HepG2 (cell line): ENCODE measurements at regions not wholly inside any gene's neighbourhood (a gene's known extent, or its start where the extent isn't known, plus 50 kb on each side); places are given as distances from the start of the nearest gene placed in this dataset.

Experiments used
- ARID5B ChIP-seq: IDR thresholded peaks from 2 replicates; pipeline ENCODE4 v1.4.0; 2020; ENCODE audit warnings: mild to moderate bottlenecking, missing genetic modification reagents
- GATAD2A ChIP-seq: IDR thresholded peaks from 2 replicates; pipeline ENCODE4 v1.6.1; 2016
- GLMP ChIP-seq: sonication (generic); formaldehyde crosslinking; IDR thresholded peaks from 2 replicates; pipeline ENCODE4 v1.9.0; 2021; ENCODE audit warnings: missing genetic modification reagents, mild to moderate bottlenecking, borderline replicate concordance
- HDAC6 ChIP-seq: fragments of 200-600 bp; sonication (generic); IDR thresholded peaks from 2 replicates; pipeline ENCODE4 v1.7.0; 2017; ENCODE audit warnings: mild to moderate bottlenecking, antibody characterized with exemption, low read length, low read depth
- HHEX ChIP-seq: IDR thresholded peaks from 2 replicates; pipeline ENCODE4 v1.6.1; 2016; ENCODE audit warnings: control low read depth
- NFE2L1 ChIP-seq: sonication (generic); formaldehyde crosslinking; IDR thresholded peaks from 2 replicates; pipeline ENCODE4 v1.4.0; 2020; ENCODE audit warnings: missing genetic modification reagents, mild to moderate bottlenecking, borderline replicate concordance
- POGK ChIP-seq: sonication (generic); formaldehyde crosslinking; conservative IDR thresholded peaks from 2 replicates; pipeline ENCODE4 v1.8.0; 2022; ENCODE audit warnings: mild to moderate bottlenecking, moderate library complexity, missing genetic modification reagents
- RAD21 ChIP-seq: fragments of 450-650 bp; formaldehyde crosslinking; IDR thresholded peaks from 2 replicates; pipeline ENCODE4 v1.5.0; 2020; ENCODE audit warnings: mild to moderate bottlenecking
- SIN3B ChIP-seq: fragments of 150-350 bp; IDR thresholded peaks from 2 replicates; pipeline ENCODE4 v1.6.1; 2014; ENCODE audit warnings: low read length
- SOX5 ChIP-seq: IDR thresholded peaks from 2 replicates; pipeline ENCODE4 v1.6.1; 2016; ENCODE audit warnings: borderline replicate concordance
- ZNF317 ChIP-seq: sonication (generic); formaldehyde crosslinking; IDR thresholded peaks from 2 replicates; pipeline ENCODE4 v1.5.0; 2020; ENCODE audit warnings: mild to moderate bottlenecking, missing genetic modification reagents
- ZNF839 ChIP-seq: sonication (generic); formaldehyde crosslinking; IDR thresholded peaks from 2 replicates; pipeline ENCODE4 v1.4.0; 2020; ENCODE audit warnings: missing genetic modification reagents, mild to moderate bottlenecking, borderline replicate concordance
- TF ChIP-seq, protein P1 (sequence below), 2 experiments: sonication (generic) in 1 of 2; formaldehyde crosslinking in 1 of 2; IDR thresholded peaks; 2 replicates each; pipeline versions ENCODE4 v1.4.0 to v1.6.1; 2016 to 2020; ENCODE audit warnings: borderline replicate concordance in 1 of 2, low read depth in 1 of 2, mild to moderate bottlenecking in 1 of 2, missing genetic modification reagents in 1 of 2
- TF ChIP-seq, protein P2 (sequence below): sonication (generic); formaldehyde crosslinking; IDR thresholded peaks from 2 replicates; pipeline ENCODE4 v1.9.0; 2022; ENCODE audit warnings: missing genetic modification reagents, mild to moderate bottlenecking, borderline replicate concordance

DNA sequence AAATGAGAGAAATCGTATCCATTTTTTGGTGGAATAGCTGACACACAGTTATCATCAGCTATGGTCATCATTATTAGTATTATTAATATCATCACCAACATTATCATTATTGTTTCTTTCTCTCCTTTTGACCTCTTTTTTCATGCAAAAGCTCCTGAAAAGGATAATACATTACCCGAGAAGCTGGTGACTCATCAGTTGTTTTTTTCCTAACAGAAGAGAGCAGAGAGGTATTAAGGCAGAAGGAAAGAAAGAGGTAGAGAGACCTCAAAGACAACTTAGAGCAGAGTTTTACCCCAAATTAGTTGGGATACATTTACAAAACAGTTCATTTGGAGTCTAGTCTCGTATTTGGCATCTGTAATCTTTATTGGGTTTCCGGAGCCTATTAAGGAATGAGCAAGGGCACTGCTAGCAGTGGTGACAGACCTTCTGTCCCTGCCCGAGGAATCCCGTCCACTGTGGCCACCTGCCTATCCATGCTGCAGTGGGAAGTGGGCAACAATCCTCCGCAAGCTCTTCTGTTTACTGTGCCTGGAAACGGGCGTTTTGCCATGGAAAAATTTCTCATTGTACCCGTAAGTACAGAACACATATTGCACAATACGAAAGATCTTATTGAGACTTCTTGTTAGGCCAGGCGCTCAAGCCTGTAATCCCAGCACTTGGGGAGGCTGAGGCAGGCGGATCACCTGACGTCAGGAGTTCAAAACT is 170.0 kb upstream of the MKLN1 start (continued):
- TF ChIP-seq, protein P1, sequence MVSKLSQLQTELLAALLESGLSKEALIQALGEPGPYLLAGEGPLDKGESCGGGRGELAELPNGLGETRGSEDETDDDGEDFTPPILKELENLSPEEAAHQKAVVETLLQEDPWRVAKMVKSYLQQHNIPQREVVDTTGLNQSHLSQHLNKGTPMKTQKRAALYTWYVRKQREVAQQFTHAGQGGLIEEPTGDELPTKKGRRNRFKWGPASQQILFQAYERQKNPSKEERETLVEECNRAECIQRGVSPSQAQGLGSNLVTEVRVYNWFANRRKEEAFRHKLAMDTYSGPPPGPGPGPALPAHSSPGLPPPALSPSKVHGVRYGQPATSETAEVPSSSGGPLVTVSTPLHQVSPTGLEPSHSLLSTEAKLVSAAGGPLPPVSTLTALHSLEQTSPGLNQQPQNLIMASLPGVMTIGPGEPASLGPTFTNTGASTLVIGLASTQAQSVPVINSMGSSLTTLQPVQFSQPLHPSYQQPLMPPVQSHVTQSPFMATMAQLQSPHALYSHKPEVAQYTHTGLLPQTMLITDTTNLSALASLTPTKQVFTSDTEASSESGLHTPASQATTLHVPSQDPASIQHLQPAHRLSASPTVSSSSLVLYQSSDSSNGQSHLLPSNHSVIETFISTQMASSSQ (IDR thresholded peaks at IDR 0.05; ENCODE audit: low read depth): no peak
- TF ChIP-seq, protein P1 (CRISPR knock-in tag; IDR thresholded peaks at IDR 0.05; ENCODE audit: borderline replicate concordance): no peak
- TF ChIP-seq ARID5B (CRISPR knock-in tag): peak; percentile 30; the same call in 1 of the 2 replicates
- no peak for TF ChIP-seq ZNF839
- TF ChIP-seq ZNF317 (CRISPR knock-in tag): no peak
- TF ChIP-seq SOX5: no peak
- no peak for TF ChIP-seq GLMP
- TF ChIP-seq SIN3B: no peak
- TF ChIP-seq, protein P2, sequence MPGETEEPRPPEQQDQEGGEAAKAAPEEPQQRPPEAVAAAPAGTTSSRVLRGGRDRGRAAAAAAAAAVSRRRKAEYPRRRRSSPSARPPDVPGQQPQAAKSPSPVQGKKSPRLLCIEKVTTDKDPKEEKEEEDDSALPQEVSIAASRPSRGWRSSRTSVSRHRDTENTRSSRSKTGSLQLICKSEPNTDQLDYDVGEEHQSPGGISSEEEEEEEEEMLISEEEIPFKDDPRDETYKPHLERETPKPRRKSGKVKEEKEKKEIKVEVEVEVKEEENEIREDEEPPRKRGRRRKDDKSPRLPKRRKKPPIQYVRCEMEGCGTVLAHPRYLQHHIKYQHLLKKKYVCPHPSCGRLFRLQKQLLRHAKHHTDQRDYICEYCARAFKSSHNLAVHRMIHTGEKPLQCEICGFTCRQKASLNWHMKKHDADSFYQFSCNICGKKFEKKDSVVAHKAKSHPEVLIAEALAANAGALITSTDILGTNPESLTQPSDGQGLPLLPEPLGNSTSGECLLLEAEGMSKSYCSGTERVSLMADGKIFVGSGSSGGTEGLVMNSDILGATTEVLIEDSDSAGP (CRISPR knock-in tag): no peak
- peak; percentile 38 for TF ChIP-seq GATAD2A (CRISPR knock-in tag)
- no peak for TF ChIP-seq HDAC6
- no peak for TF ChIP-seq POGK (CRISPR knock-in tag)
- TF ChIP-seq HHEX (CRISPR knock-in tag): no peak
- no peak for TF ChIP-seq NFE2L1 (CRISPR knock-in tag)
- no peak for TF ChIP-seq RAD21
